GM21717 (cell line): ENCODE measurements at regions not wholly inside any gene's neighbourhood (a gene's known extent, or its start where the extent isn't known, plus 50 kb on each side); places are given as distances from the start of the nearest gene placed in this dataset.

Source experiments
- ATAC-seq: cut with Tn5 transposase; IDR thresholded peaks from one replicate; pipeline ENCODE4 v1.9.1; 2021; ENCODE audit warnings: mild to moderate bottlenecking, moderate library complexity; ENCODE audit not compliant: unreplicated experiment

- ATAC-seq = no peak
These were observed 541.4 kb downstream of the BRD1 start for GRCh38 chr22:49286181-49286760.

GRCh38 chr22:49284931-49285330 is 542.7 kb downstream of the BRD1 start:
- no peak for ATAC-seq

- no peak for ATAC-seq
These were observed 543.5 kb downstream of the BRD1 start for GRCh38 chr22:49284056-49284784.

GRCh38 chr22:49282596-49282995 is 545.1 kb downstream of the BRD1 start:
- ATAC-seq = no peak

- ATAC-seq = no peak
These were observed 546.0 kb downstream of the BRD1 start for GRCh38 chr22:49281467-49282340.

- ATAC-seq = no peak
These were observed 549.3 kb downstream of the BRD1 start for GRCh38 chr22:49278340-49278739.

- ATAC-seq = no peak
These were observed 551.1 kb downstream of the BRD1 start for GRCh38 chr22:49276567-49276966.

- ATAC-seq = no peak
These were observed 552.8 kb downstream of the BRD1 start for GRCh38 chr22:49274754-49275380.

- no peak for ATAC-seq
These were observed 555.0 kb downstream of the BRD1 start for GRCh38 chr22:49272546-49273125.

GRCh38 chr22:49271831-49272230 is 555.8 kb downstream of the BRD1 start:
- no peak for ATAC-seq

GRCh38 chr22:49271369-49271727 is 556.3 kb downstream of the BRD1 start:
- no peak for ATAC-seq

- ATAC-seq = no peak
These were observed 556.9 kb downstream of the BRD1 start for GRCh38 chr22:49270595-49271368.

GRCh38 chr22:49269928-49270327 is 557.7 kb downstream of the BRD1 start:
- ATAC-seq = no peak

- no peak for ATAC-seq
These were observed 558.3 kb downstream of the BRD1 start for GRCh38 chr22:49269371-49269770.

- ATAC-seq = no peak
These were observed 558.7 kb downstream of the BRD1 start for GRCh38 chr22:49268924-49269323.

GRCh38 chr22:49267996-49268395 is 559.7 kb downstream of the BRD1 start:
- ATAC-seq = no peak

GRCh38 chr22:49266561-49267519 is 560.8 kb downstream of the BRD1 start:
- ATAC-seq = no peak

- no peak for ATAC-seq
These were observed 563.0 kb downstream of the BRD1 start for GRCh38 chr22:49264696-49265095.

- no peak for ATAC-seq
These were observed 564.6 kb downstream of the BRD1 start for GRCh38 chr22:49263101-49263500.
